ENCODE measurements at regions not wholly inside any gene's neighbourhood (a gene's known extent, or its start where the extent isn't known, plus 50 kb on each side); places are given as distances from the start of the nearest gene placed in this dataset.
"Not testable (repeated sequence)": the region's sequence is repeated elsewhere in the genome, so short reads cannot be mapped to it uniquely, and the experiment has no call there.

DNA sequence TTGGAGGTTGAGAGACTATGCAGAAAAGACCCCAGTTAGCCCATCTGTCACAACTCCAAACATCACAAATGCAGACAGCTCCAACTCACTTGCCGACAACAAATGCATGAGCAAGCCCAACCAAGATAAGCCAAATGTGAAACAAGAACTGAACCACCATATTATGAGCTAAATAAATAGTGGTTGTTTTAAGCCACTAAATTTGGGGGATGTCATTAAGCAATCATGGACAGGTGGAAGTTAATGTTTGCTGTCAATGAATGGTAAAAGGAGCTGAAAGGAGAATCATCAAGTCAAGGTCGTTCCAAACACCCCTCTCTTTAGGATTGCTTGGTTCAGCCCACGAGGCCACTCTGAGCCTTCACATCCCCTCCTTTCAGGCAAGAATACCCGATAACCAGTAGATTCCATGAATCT is 71.2 kb upstream of the PLCB4 start:
- H3K27ac ChIP-seq, result no peak overlapping the region
- POLR2A ChIA-PET (ENCODE audit: low non-redundant PET), result no interaction called here
- CTCF ChIA-PET, result interaction anchor here (0.6 kb wide), 1 partner anchor 39 kb away, joined by 3 read pairs; no protein-coding TSS in a partner anchor
- TF ChIP-seq, protein P1, sequence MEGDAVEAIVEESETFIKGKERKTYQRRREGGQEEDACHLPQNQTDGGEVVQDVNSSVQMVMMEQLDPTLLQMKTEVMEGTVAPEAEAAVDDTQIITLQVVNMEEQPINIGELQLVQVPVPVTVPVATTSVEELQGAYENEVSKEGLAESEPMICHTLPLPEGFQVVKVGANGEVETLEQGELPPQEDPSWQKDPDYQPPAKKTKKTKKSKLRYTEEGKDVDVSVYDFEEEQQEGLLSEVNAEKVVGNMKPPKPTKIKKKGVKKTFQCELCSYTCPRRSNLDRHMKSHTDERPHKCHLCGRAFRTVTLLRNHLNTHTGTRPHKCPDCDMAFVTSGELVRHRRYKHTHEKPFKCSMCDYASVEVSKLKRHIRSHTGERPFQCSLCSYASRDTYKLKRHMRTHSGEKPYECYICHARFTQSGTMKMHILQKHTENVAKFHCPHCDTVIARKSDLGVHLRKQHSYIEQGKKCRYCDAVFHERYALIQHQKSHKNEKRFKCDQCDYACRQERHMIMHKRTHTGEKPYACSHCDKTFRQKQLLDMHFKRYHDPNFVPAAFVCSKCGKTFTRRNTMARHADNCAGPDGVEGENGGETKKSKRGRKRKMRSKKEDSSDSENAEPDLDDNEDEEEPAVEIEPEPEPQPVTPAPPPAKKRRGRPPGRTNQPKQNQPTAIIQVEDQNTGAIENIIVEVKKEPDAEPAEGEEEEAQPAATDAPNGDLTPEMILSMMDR (conservative IDR thresholded peaks at IDR 0.05; ENCODE audit: low read depth), result no peak
- DNase-seq (ENCODE audit: low spot score), result no peak

DNA sequence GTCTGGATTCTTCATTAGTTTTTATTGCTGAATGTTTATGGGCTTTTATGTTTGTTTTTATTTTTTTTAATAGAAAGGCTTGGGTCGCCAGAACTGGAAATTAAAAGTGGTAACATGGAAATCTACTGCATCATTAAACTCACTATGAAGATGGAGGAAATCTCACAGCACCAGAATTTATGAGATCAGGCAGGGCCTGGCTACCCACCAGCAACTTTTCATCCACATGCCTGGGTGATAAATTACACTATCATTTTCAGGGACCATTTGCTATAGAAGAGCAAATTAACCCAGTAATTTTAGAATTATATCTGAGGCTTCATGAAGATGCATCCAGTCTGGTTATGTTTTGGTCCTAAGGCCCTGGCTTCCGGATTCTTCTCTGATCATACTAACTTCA is 57.8 kb upstream of the PLCB4 start:
- TF ChIP-seq, protein P1 (conservative IDR thresholded peaks at IDR 0.05; ENCODE audit: low read depth), result no peak
- CTCF ChIA-PET, result no interaction called here
- DNase-seq (ENCODE audit: low spot score), result no peak
- POLR2A ChIA-PET (ENCODE audit: low non-redundant PET), result no interaction called here
- H3K27ac ChIP-seq, result no peak overlapping the region

DNA sequence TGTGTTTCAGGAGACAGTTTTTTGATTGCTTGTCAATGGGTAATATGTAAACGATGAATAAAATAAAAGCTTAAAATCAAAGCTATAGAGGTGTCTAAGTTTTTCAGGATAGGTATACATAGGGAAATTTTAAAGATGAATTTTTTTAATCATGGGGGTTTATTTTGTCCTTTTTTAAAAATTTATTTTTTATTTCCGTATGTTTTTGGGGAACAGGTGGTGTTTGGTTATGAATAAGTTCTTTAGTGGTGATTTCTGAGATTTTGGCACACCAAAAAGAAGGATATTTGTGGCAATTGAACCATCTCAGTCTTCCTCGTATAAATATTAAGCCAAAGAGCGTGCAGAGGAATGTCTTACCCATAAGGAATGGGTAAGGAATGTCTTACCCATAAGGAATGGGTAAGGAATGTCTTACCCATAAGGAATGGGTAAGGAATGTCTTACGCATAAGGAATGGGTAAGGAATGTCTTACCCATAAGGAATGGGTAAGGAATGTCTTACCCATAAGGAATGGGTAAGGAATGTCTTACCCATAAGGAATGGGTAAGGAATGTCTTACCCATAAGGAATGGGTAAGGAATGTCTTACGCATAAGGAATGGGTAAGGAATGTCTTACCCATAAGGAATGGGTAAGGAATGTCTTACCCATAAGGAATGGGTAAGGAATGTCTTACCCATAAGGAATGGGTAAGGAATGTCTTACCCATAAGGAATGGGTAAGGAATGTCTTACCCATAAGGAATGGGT is 53.5 kb upstream of the PLCB4 start:
- CTCF ChIA-PET; DNase-seq (ENCODE audit: low spot score); POLR2A ChIA-PET (ENCODE audit: low non-redundant PET); H3K27ac ChIP-seq: not testable (repeated sequence)

DNA sequence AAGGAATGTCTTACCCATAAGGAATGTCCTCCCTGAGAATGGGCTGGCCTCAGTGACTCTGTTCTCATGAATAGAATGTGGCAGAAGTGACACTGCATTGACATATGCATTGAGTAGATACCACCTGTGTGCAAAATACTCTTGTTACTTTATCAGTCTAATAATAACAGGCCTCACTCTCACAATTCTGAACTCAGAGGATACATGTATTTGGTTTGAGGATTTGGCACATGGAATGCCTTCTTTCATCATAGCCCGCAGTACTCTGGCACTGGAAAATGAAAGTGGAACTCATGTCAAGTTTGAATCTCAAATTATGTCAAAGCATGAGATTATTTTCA is 52.9 kb upstream of the PLCB4 start:
- peak; percentile 16 for DNase-seq (ENCODE audit: low spot score)
- POLR2A ChIA-PET (ENCODE audit: low non-redundant PET), result no interaction called here
- TF ChIP-seq, protein P1 (conservative IDR thresholded peaks at IDR 0.05; ENCODE audit: low read depth), result no peak
- H3K27ac ChIP-seq, result no peak overlapping the region
- CTCF ChIA-PET, result no interaction called here

DNA sequence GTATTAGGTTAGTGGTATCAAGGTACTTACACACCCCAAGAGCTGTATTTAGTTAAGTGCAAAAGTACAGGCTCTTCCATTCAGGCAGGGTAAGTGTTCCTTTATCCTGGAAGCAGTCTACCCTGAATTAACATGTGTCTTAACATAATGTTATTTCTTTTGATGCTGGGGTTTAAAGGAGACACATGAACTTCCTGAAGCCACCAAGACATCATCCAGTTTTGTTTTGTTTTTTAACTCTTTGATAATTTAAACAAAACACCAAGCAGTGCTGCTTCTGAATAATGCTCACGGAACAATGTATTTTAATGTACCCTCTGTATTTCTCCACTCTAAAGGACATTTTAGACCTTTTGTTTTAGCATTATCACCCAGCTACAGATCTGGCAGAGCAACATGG is 50.5 kb upstream of the PLCB4 start:
- DNase-seq (ENCODE audit: low spot score), result no peak
- CTCF ChIA-PET, result no interaction called here

More for the DNA sequence above, 50.5 kb upstream of the PLCB4 start:
- TF ChIP-seq, protein P1 (conservative IDR thresholded peaks at IDR 0.05; ENCODE audit: low read depth), result no peak
- no peak overlapping the region for H3K27ac ChIP-seq
- POLR2A ChIA-PET (ENCODE audit: low non-redundant PET), result no interaction called here

Data from RWPE1 (cell line).